Naive thymus-derived CD4-positive, alpha-beta T cell (primary cell): ENCODE measurements at regions not wholly inside any gene's neighbourhood (a gene's known extent, or its start where the extent isn't known, plus 50 kb on each side); places are given as distances from the start of the nearest gene placed in this dataset.
A peak's percentile ranks its signal among the peaks of the same experiment; 100 is the strongest.

Source experiments
- ATAC-seq: fragments of 150-1000 bp; cut with Tn5 transposase; 2 replicates; pipeline ENCODE4 v1.10.0; 2021; ENCODE audit warnings: mild to moderate bottlenecking, moderate library complexity
- CTCF ChIA-PET: fragments of 350-600 bp; sonication (Branson Sonifier 250); formaldehyde crosslinking; loops from one replicate; lab custom pipeline; 2021; ENCODE audit warnings: antibody characterized with exemption; lab: Charles Lee
- POLR2A ChIA-PET: fragments of 350-600 bp; sonication (Branson Sonifier 250); formaldehyde crosslinking; loops from one replicate; lab custom pipeline; 2021; ENCODE audit warnings: antibody characterized with exemption, inconsistent platforms; lab: Charles Lee
- DNase-seq, 9 donors: peaks; one replicate each; pipeline versions ENCODE4 v3.0.0 to v3.0.0-alpha.2; 2020 to 2022; ENCODE audit warnings: mixed read lengths in 1 of 9
- H3K27ac ChIP-seq: one replicate; pipeline ENCODE4 v1.7.0; 2013; ENCODE audit warnings: mild to moderate bottlenecking, low read depth, low read length, moderate library complexity
- H3K27me3 ChIP-seq, 2 donors: one replicate each; pipeline ENCODE4 v1.7.0; 2013; ENCODE audit warnings: low read length in 2 of 2, mild to moderate bottlenecking in 2 of 2, moderate library complexity in 2 of 2; ENCODE audit not compliant: control insufficient read depth in 2 of 2, insufficient read depth in 2 of 2
- H3K36me3 ChIP-seq, 3 experiments: 1 replicate in 2 of 3; 2 replicates in 1 of 3; pipeline ENCODE4 v1.7.0; 2013; ENCODE audit warnings: low read length in 3 of 3, mild to moderate bottlenecking in 3 of 3, moderate library complexity in 1 of 3; ENCODE audit not compliant: insufficient read depth in 3 of 3, control insufficient read depth in 2 of 3
- H3K4me1 ChIP-seq, 2 donors: one replicate each; pipeline ENCODE4 v1.7.0; 2013; ENCODE audit warnings: low read length in 2 of 2, mild to moderate bottlenecking in 2 of 2, moderate library complexity in 1 of 2; ENCODE audit not compliant: control insufficient read depth in 2 of 2, insufficient read depth in 2 of 2
- H3K4me3 ChIP-seq: 2 replicates; pipeline ENCODE4 v1.7.0; 2013; ENCODE audit warnings: mild to moderate bottlenecking, low read length
- H3K9me3 ChIP-seq, 3 experiments: 1 replicate in 2 of 3; 2 replicates in 1 of 3; pipeline ENCODE4 v1.7.0; 2013; ENCODE audit warnings: low read length in 3 of 3; ENCODE audit not compliant: control insufficient read depth in 2 of 3
- H3K27ac Mint-ChIP-seq, 9 donors: one replicate each; pipeline ENCODE4 v1.8.0; 2020 to 2022; ENCODE audit warnings: mixed read lengths in 9 of 9, mild to moderate bottlenecking in 8 of 9, moderate library complexity in 5 of 9, inconsistent platforms in 2 of 9
- H3K27me3 Mint-ChIP-seq, 5 donors: one replicate each; pipeline ENCODE4 v1.8.0; 2021 to 2022; ENCODE audit warnings: mixed read lengths in 5 of 5, mild to moderate bottlenecking in 1 of 5
- H3K36me3 Mint-ChIP-seq, 5 donors: one replicate each; pipeline ENCODE4 v1.8.0; 2020 to 2022; ENCODE audit warnings: mixed read lengths in 5 of 5, mild to moderate bottlenecking in 3 of 5, inconsistent platforms in 1 of 5
- H3K4me1 Mint-ChIP-seq, 7 donors: one replicate each; pipeline ENCODE4 v1.8.0; 2020 to 2022; ENCODE audit warnings: mixed read lengths in 7 of 7, mild to moderate bottlenecking in 3 of 7, inconsistent platforms in 1 of 7
- H3K4me3 Mint-ChIP-seq, 10 donors: one replicate each; pipeline ENCODE4 v1.8.0; 2020 to 2022; ENCODE audit warnings: mild to moderate bottlenecking in 10 of 10, mixed read lengths in 10 of 10, moderate library complexity in 6 of 10, inconsistent platforms in 2 of 10
- H3K9me3 Mint-ChIP-seq, 11 donors: one replicate each; pipeline ENCODE4 v1.8.0; 2020 to 2022; ENCODE audit warnings: mixed read lengths in 11 of 11, mild to moderate bottlenecking in 4 of 11, inconsistent platforms in 1 of 11, moderate library complexity in 1 of 11
- intact Hi-C, 2 donors: fragments of 100-400 bp; cut with micrococcal nuclease; formaldehyde crosslinking; loops; one replicate each; pipeline ENCODE4 v1.15.1; 2023

DNA sequence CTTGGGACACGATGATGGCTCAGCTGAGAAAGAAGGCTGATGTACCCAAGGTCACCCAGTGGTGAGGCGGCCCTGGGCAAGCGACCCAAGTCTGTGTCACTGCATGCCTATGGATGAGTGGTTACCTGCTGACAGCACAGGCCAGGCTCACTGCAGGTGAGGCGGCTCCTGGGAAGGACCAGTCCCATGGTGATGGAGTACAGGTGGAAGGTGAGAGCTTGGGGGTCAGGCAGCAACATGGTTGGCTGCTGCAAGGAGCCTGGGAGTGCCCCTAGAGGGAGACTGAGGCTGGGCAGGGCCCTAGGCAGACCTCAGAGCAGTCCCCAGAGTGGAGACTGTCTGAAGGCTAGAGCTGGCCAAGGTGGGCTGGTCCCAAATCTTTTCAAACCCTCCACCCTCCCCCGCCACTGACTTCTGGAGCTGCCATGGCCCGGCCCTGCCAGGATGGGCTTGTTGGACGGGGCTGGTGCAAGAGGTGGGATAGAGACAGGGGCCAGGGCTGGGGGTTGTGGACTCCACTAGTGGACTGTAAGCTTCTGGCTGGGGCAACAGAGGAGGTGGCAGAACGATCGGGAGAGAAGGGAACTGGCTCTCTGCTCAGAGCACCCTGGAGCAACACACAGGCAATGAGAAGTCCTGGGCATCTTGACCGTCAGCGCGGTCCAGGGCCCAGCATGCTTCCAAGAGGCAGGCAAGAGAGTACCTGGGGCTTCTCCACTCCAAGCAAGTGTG is 72.5 kb upstream of the SLC6A11 start:
- ATAC-seq (peak; percentile 16), DNase-seq (no peak)
- intact Hi-C loops = no loop called here
- peaks cover 3 to 7% (median 5%) of the 10 kb centered on the region in 7 donors for H3K4me1 Mint-ChIP-seq
- CTCF ChIA-PET = no interaction called here
- POLR2A ChIA-PET = interaction anchor here (0.7 kb wide), 1 partner anchor 144 kb away, joined by 4 read pairs; no protein-coding TSS in a partner anchor
- Histone ChIP-seq H3K9me3 (no peaks in the 10 kb centered on the region), H3K4me1 (peaks cover 0 to 4% of the 10 kb centered on the region in 2 donors), H3K4me3 (no peak overlapping the region), H3K36me3 (no peaks in the 10 kb centered on the region), H3K27ac (no peak overlapping the region), H3K27me3 (peaks cover 0 to 1% of the 10 kb centered on the region in 2 donors)
- no peak overlapping the region for H3K4me3 Mint-ChIP-seq
- H3K36me3 Mint-ChIP-seq = no peaks in the 10 kb centered on the region
- no peak overlapping the region for H3K27ac Mint-ChIP-seq
- H3K9me3 Mint-ChIP-seq = no peaks in the 10 kb centered on the region
- peaks cover 13 to 53% (median 36%) of the 10 kb centered on the region in 5 donors for H3K27me3 Mint-ChIP-seq

DNA sequence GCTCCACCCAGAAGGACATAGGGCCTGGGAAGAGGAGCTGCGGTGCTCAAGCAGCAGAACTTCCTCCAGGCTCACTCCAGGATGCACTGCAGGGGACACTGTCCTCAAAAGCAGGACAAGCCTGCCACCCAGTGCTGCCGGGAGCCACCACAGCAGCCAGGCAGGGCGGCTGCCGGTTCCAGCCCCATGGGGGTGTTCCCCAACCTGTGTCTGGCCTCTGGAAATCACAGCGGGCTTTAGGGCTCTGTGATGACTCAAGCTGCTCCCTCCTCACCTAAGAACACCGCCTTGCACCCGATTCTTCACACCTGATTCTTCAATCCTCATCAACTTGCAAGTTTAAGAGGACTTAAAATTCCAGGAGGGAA is 71.9 kb upstream of the SLC6A11 start:
- Histone ChIP-seq H3K4me3 (no peak overlapping the region), H3K27ac (no peak overlapping the region), H3K36me3 (no peaks in the 10 kb centered on the region), H3K9me3 (no peaks in the 10 kb centered on the region), H3K4me1 (no peaks in the 10 kb centered on the region), H3K27me3 (no peaks in the 10 kb centered on the region)
- intact Hi-C loops = no loop called here
- Mint-ChIP-seq H3K9me3 (no peaks in the 10 kb centered on the region), H3K27ac (no peak overlapping the region), H3K36me3 (no peaks in the 10 kb centered on the region), H3K4me1 (peaks cover under 1 to 3% (median 2%) of the 10 kb centered on the region in 7 donors), H3K4me3 (no peak overlapping the region), H3K27me3 (peaks cover 7 to 47% (median 34%) of the 10 kb centered on the region in 5 donors)
- ChIA-PET CTCF (no interaction called here), POLR2A (no interaction called here)
- DNase-seq (no peak), ATAC-seq (no peak)

DNA sequence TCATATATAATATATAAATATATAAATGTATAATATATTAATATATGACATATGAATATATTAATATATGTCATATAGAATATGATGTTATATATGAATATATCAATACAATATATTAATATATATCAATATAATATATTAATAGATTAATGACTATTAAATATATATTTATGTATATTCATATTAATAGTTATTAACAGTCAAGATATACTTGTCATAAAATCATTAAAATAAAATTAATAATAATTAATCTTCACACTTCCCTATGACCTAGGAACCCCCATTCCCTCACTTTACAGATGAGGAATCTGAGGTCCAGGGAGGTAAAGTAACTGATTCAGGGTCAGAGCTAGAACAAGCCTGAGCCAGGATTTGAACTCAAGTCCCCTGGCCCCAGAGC is 70.6 kb upstream of the SLC6A11 start:
- ATAC-seq (no peak), DNase-seq (no peak)
- ChIA-PET POLR2A (no interaction called here), CTCF (no interaction called here)
- Mint-ChIP-seq H3K27me3 (peaks cover 3 to 34% (median 25%) of the 10 kb centered on the region in 5 donors), H3K9me3 (no peaks in the 10 kb centered on the region), H3K27ac (no peak overlapping the region), H3K4me1 (no peaks in the 10 kb centered on the region), H3K4me3 (no peak overlapping the region), H3K36me3 (no peaks in the 10 kb centered on the region)
- Histone ChIP-seq H3K9me3 (no peaks in the 10 kb centered on the region), H3K4me1 (no peaks in the 10 kb centered on the region), H3K36me3 (no peaks in the 10 kb centered on the region), H3K4me3 (no peak overlapping the region), H3K27ac (no peak overlapping the region), H3K27me3 (no peaks in the 10 kb centered on the region)
- intact Hi-C loops = no loop called here

DNA sequence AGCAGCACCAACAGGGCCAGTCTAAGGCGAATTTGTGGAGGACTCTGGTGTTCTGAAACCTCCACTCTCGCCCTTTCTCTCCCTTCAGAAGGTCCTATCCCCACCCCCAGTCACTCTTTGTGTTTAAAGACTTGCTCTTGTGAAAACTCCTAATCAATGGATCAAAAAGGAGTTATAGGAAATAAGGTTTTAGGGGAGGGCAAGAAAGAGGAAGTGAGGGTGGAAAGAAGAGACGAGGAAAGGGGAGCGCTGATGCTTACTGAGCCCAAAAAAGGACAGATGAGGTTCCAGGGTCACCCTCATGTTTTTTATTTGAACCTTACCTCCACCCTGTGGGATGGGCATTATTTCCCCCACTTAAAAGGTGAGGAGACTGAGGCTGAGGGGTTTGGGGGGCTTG is 70.0 kb upstream of the SLC6A11 start:
- Mint-ChIP-seq H3K27ac (no peak overlapping the region), H3K4me1 (no peaks in the 10 kb centered on the region), H3K27me3 (peaks cover 2 to 28% (median 22%) of the 10 kb centered on the region in 5 donors), H3K36me3 (no peaks in the 10 kb centered on the region), H3K9me3 (no peaks in the 10 kb centered on the region), H3K4me3 (no peak overlapping the region)
- Histone ChIP-seq H3K4me1 (no peaks in the 10 kb centered on the region), H3K4me3 (no peak overlapping the region), H3K27me3 (no peaks in the 10 kb centered on the region), H3K27ac (no peak overlapping the region), H3K9me3 (no peaks in the 10 kb centered on the region), H3K36me3 (no peaks in the 10 kb centered on the region)
- ChIA-PET POLR2A (no interaction called here), CTCF (no interaction called here)
- intact Hi-C loops = no loop called here
- ATAC-seq (no peak), DNase-seq (no peak)

DNA sequence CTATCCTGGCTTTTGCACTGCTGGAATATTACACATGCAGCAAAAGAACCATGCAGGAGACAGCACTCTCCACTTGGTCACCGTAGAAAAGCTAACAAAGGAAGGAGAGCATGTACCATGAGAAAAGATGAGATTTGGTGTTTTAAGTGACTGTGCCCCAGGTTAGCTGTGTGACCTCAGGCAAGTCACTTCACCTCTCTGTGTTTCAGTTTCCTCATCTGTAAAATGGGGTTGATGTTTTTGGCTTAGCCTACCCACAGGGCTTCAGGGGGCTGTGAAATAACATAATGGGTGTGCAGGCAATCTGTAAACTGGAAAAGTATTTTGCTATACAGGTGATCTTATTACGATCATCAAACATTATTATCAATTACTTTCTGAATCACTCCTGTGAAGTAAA is 69.3 kb upstream of the SLC6A11 start:
- no peak overlapping the region for H3K27ac ChIP-seq
- H3K27ac Mint-ChIP-seq = no peak overlapping the region
- no peaks in the 10 kb centered on the region for H3K4me1 ChIP-seq
- POLR2A ChIA-PET = no interaction called here
- no peak for ATAC-seq
- no peaks in the 10 kb centered on the region for H3K9me3 Mint-ChIP-seq
- H3K27me3 ChIP-seq = no peaks in the 10 kb centered on the region
- no peaks in the 10 kb centered on the region for H3K36me3 Mint-ChIP-seq
- intact Hi-C loops = no loop called here
- no peaks in the 10 kb centered on the region for H3K36me3 ChIP-seq
- H3K4me1 Mint-ChIP-seq = no peaks in the 10 kb centered on the region
- H3K9me3 ChIP-seq = no peaks in the 10 kb centered on the region
- H3K4me3 ChIP-seq = no peak overlapping the region
- H3K27me3 Mint-ChIP-seq = peaks cover 2 to 26% (median 22%) of the 10 kb centered on the region in 5 donors
- H3K4me3 Mint-ChIP-seq = no peak overlapping the region
- DNase-seq = no peak
- CTCF ChIA-PET = no interaction called here

DNA sequence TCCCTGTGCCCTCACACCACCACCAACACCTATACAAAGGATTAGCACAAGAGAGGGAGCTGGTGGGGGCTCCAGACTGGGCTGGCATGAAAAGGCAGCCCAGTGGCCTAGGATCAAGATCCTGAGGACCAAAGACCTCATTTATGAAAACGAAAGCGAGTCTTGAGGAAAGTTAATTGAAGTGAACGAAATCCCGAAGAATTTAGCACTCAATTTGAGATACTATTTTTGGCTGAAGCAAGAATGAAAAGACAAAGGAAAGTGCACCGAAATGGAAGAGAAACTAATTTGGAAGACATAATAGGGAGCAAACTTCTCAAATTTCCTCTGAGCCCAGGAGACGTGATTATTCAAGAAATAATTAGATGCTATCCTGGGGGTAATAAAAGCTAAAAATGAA is 68.7 kb upstream of the SLC6A11 start:
- Histone ChIP-seq H3K36me3 (no peaks in the 10 kb centered on the region), H3K27ac (no peak overlapping the region), H3K4me1 (no peaks in the 10 kb centered on the region), H3K9me3 (no peaks in the 10 kb centered on the region), H3K27me3 (no peaks in the 10 kb centered on the region), H3K4me3 (no peak overlapping the region)
- H3K4me3 Mint-ChIP-seq = no peak overlapping the region
- DNase-seq (no peak), ATAC-seq (no peak)
- no peaks in the 10 kb centered on the region for H3K4me1 Mint-ChIP-seq
- no peak overlapping the region for H3K27ac Mint-ChIP-seq
- peaks cover 2 to 26% (median 22%) of the 10 kb centered on the region in 5 donors for H3K27me3 Mint-ChIP-seq
- no peaks in the 10 kb centered on the region for H3K9me3 Mint-ChIP-seq
- intact Hi-C loops = no loop called here
- ChIA-PET CTCF (interaction anchor here (0.6 kb wide), 1 partner anchor 374 kb away, joined by 4 read pairs; no protein-coding TSS in a partner anchor), POLR2A (no interaction called here)
- no peaks in the 10 kb centered on the region for H3K36me3 Mint-ChIP-seq

DNA sequence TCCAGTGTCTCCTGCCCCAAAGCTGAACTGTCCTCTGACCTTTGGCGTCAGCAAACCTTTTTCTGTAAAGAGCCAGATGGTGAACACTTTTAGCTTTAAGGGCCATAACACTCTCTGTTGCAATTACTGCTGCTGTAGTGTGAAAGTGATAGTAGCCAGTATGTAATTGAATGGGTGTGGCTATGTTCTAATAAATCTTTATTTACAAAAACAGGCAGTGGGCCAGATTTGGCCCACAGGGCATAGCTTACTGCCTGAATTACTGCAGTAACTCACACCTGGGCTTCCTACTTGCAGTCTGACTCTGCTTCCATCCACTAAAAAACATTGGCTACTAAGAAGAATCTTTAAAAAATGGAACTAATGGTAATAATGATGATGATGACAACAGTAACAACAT is 68.0 kb upstream of the SLC6A11 start:
- no peaks in the 10 kb centered on the region for H3K36me3 ChIP-seq
- CTCF ChIA-PET = interaction anchor here (2.4 kb wide), 1 partner anchor 10 kb away, joined by 12 read pairs; no protein-coding TSS in a partner anchor
- no peaks in the 10 kb centered on the region for H3K27me3 ChIP-seq
- H3K9me3 ChIP-seq = no peaks in the 10 kb centered on the region
- no peak for ATAC-seq
- Mint-ChIP-seq H3K4me3 (no peak overlapping the region), H3K36me3 (no peaks in the 10 kb centered on the region), H3K27me3 (peaks cover 2 to 26% (median 23%) of the 10 kb centered on the region in 5 donors), H3K27ac (no peak overlapping the region), H3K9me3 (no peaks in the 10 kb centered on the region), H3K4me1 (no peaks in the 10 kb centered on the region)
- H3K27ac ChIP-seq = no peak overlapping the region
- no peak overlapping the region for H3K4me3 ChIP-seq
- no peak for DNase-seq
- H3K4me1 ChIP-seq = no peaks in the 10 kb centered on the region
- POLR2A ChIA-PET = no interaction called here
- intact Hi-C loops = no loop called here
